Progenitor cell of endocrine pancreas (in vitro differentiated cells): ENCODE measurements at regions not wholly inside any gene's neighbourhood (a gene's known extent, or its start where the extent isn't known, plus 50 kb on each side); places are given as distances from the start of the nearest gene placed in this dataset.

Experiments used
- DNase-seq: peaks from one replicate; pipeline ENCODE4 v3.0.0; 2021; ENCODE audit warnings: low spot score; ENCODE audit not compliant: unreplicated experiment
- H3K27ac Mint-ChIP-seq: 2 replicates; pipeline ENCODE4 v1.8.0; 2021; ENCODE audit warnings: mild to moderate bottlenecking, moderate library complexity, mixed read lengths
- H3K27me3 Mint-ChIP-seq: 2 replicates; pipeline ENCODE4 v1.8.0; 2021; ENCODE audit warnings: mixed read lengths
- H3K36me3 Mint-ChIP-seq: 2 replicates; pipeline ENCODE4 v1.8.0; 2022; ENCODE audit warnings: mixed read lengths; ENCODE audit not compliant: insufficient read depth
- H3K4me1 Mint-ChIP-seq: 2 replicates; pipeline ENCODE4 v1.8.0; 2021; ENCODE audit warnings: low read depth, mixed read lengths
- H3K4me3 Mint-ChIP-seq: 2 replicates; pipeline ENCODE4 v1.8.0; 2021; ENCODE audit warnings: low read depth, mild to moderate bottlenecking, moderate library complexity, mixed read lengths
- H3K9me3 Mint-ChIP-seq: 2 replicates; pipeline ENCODE4 v1.8.0; 2021; ENCODE audit warnings: low read depth, mixed read lengths
- CTCF ChIP-seq: fragments of 200-600 bp; sonication (generic); IDR thresholded peaks from one replicate; pipeline ENCODE4 v1.5.0; 2021; ENCODE audit warnings: antibody characterized with exemption, mild to moderate bottlenecking; ENCODE audit not compliant: unreplicated experiment

- H3K9me3 Mint-ChIP-seq, result no peaks in the 10 kb centered on the region
- no peak for TF ChIP-seq CTCF
- no peaks in the 10 kb centered on the region for H3K36me3 Mint-ChIP-seq
- peaks cover 19% of the 10 kb centered on the region for H3K27me3 Mint-ChIP-seq
- H3K4me3 Mint-ChIP-seq, result no peak overlapping the region
- DNase-seq, result no peak
- no peak overlapping the region for H3K27ac Mint-ChIP-seq
- peaks cover 11% of the 10 kb centered on the region for H3K4me1 Mint-ChIP-seq
These were observed 175.6 kb upstream of the DAB1 start for GRCh38 chr1:57599236-57599994.

- Mint-ChIP-seq H3K4me1 (peaks cover 11% of the 10 kb centered on the region), H3K27ac (peak overlapping the region; percentile 25), H3K36me3 (no peaks in the 10 kb centered on the region), H3K27me3 (peaks cover 16% of the 10 kb centered on the region), H3K9me3 (no peaks in the 10 kb centered on the region), H3K4me3 (no peak overlapping the region)
- no peak for TF ChIP-seq CTCF
- DNase-seq, result no peak
These were observed 173.2 kb upstream of the DAB1 start for GRCh38 chr1:57597036-57597435.

- Mint-ChIP-seq H3K9me3 (no peaks in the 10 kb centered on the region), H3K4me3 (no peak overlapping the region), H3K27me3 (peaks cover 5% of the 10 kb centered on the region), H3K36me3 (no peaks in the 10 kb centered on the region), H3K4me1 (peaks cover 8% of the 10 kb centered on the region), H3K27ac (no peak overlapping the region)
- DNase-seq, result no peak
- TF ChIP-seq CTCF, result no peak
These were observed 170.1 kb upstream of the DAB1 start for GRCh38 chr1:57594002-57594401.

- no peak overlapping the region for H3K27ac Mint-ChIP-seq
- H3K27me3 Mint-ChIP-seq, result peaks cover 4% of the 10 kb centered on the region
- no peaks in the 10 kb centered on the region for H3K36me3 Mint-ChIP-seq
- peaks cover 4% of the 10 kb centered on the region for H3K4me1 Mint-ChIP-seq
- no peak for DNase-seq
- H3K9me3 Mint-ChIP-seq, result no peaks in the 10 kb centered on the region
- no peak overlapping the region for H3K4me3 Mint-ChIP-seq
- TF ChIP-seq CTCF, result no peak
These were observed 168.0 kb upstream of the DAB1 start for GRCh38 chr1:57591842-57592241.

GRCh38 chr1:57590978-57591377 is 167.1 kb upstream of the DAB1 start:
- no peaks in the 10 kb centered on the region for H3K9me3 Mint-ChIP-seq
- H3K36me3 Mint-ChIP-seq, result no peaks in the 10 kb centered on the region
- H3K27ac Mint-ChIP-seq, result peak overlapping the region; percentile 77
- DNase-seq, result no peak
- peaks cover 8% of the 10 kb centered on the region for H3K27me3 Mint-ChIP-seq
- H3K4me3 Mint-ChIP-seq, result no peak overlapping the region
- TF ChIP-seq CTCF, result no peak
- no peaks in the 10 kb centered on the region for H3K4me1 Mint-ChIP-seq
